ENCODE measurements at regions not wholly inside any gene's neighbourhood (a gene's known extent, or its start where the extent isn't known, plus 50 kb on each side); places are given as distances from the start of the nearest gene placed in this dataset.
A peak's percentile ranks its signal among the peaks of the same experiment; 100 is the strongest.

DNA sequence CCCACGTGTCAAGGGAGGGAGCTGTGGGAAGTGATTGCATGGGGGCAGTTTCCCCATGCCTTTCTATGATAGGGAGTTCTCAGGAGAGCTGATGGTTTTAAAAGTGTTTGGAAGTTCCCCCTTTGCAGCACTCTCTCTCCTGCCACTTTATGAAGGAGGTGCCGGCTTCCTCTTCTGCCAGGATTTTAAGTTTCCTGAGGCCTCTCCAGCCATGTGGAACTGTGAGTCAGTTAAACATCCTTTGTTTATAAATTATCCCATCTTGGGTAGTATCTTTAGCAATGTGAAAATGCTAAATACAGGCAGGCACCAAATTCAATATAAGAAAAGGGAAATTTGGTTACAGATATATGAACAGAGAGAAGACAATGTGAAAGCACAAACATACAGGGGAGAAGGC lies 96.4 kb upstream of the EPHA7 start:
- Histone ChIP-seq H2AK5ac (ENCODE audit: low read length) (no peak overlapping the region), H3K4me2 (ENCODE audit: low read length) (no peak overlapping the region), H3K4me3 (ENCODE audit: low read length) (no peak overlapping the region), H3K23ac (ENCODE audit: low read length) (no peak overlapping the region), H2BK120ac (ENCODE audit: low read depth, low read length) (no peak overlapping the region), H3K79me1 (ENCODE audit: low read length) (no peaks in the 10 kb centered on the region), H3K18ac (ENCODE audit: low read length) (no peak overlapping the region), H2BK15ac (replicated peaks; ENCODE audit: low read depth) (no peak overlapping the region), H3K27ac (ENCODE audit: low read depth, low read length) (no peak overlapping the region), H3K36me3 (ENCODE audit: control insufficient read depth, insufficient read depth, low read length) (no peaks in the 10 kb centered on the region), H3K27me3 (ENCODE audit: insufficient read depth, low read length, poor library complexity) (no peaks in the 10 kb centered on the region), H3K4ac (ENCODE audit: low read depth, low read length) (no peak overlapping the region), H4K5ac (ENCODE audit: low read length) (no peak overlapping the region), H3K9ac (ENCODE audit: low read length) (no peak overlapping the region), H3K79me2 (ENCODE audit: control insufficient read depth, insufficient read depth, low read length) (no peaks in the 10 kb centered on the region), H3K4me1 (ENCODE audit: control insufficient read depth, low read depth, low read length) (no peaks in the 10 kb centered on the region), H4K8ac (ENCODE audit: low read depth, low read length) (no peak overlapping the region), H3K56ac (ENCODE audit: low read length) (no peak overlapping the region), H2BK5ac (ENCODE audit: low read length) (no peak overlapping the region)
- DNase-seq: no peak
- WGBS (ENCODE audit: extremely low coverage, insufficient coverage, low lambda C conversion rate): no CpG with 5 or more reads among the region's 2 CpGs

GRCh38 chr6:93498713-93499112 lies 79.4 kb upstream of the EPHA7 start:
- H2BK15ac ChIP-seq (replicated peaks; ENCODE audit: low read depth): no peak overlapping the region
- WGBS (ENCODE audit: extremely low coverage, insufficient coverage, low lambda C conversion rate): no CpG with 5 or more reads among the region's 4 CpGs
- H4K8ac ChIP-seq (ENCODE audit: low read depth, low read length): no peak overlapping the region
- H3K4me3 ChIP-seq (ENCODE audit: low read length): no peak overlapping the region
- no peak overlapping the region for H3K4me2 ChIP-seq (ENCODE audit: low read length)
- no peak overlapping the region for H3K18ac ChIP-seq (ENCODE audit: low read length)
- peaks cover 3% of the 10 kb centered on the region for H3K4me1 ChIP-seq (ENCODE audit: control insufficient read depth, low read depth, low read length)
- H3K27me3 ChIP-seq (ENCODE audit: insufficient read depth, low read length, poor library complexity): no peaks in the 10 kb centered on the region
- H3K36me3 ChIP-seq (ENCODE audit: control insufficient read depth, insufficient read depth, low read length): no peaks in the 10 kb centered on the region
- no peak overlapping the region for H4K5ac ChIP-seq (ENCODE audit: low read length)
- H3K9ac ChIP-seq (ENCODE audit: low read length): no peak overlapping the region
- H3K23ac ChIP-seq (ENCODE audit: low read length): no peak overlapping the region
- H3K79me1 ChIP-seq (ENCODE audit: low read length): no peaks in the 10 kb centered on the region
- H3K27ac ChIP-seq (ENCODE audit: low read depth, low read length): no peak overlapping the region
- no peaks in the 10 kb centered on the region for H3K79me2 ChIP-seq (ENCODE audit: control insufficient read depth, insufficient read depth, low read length)
- no peak overlapping the region for H3K4ac ChIP-seq (ENCODE audit: low read depth, low read length)
- no peak overlapping the region for H3K56ac ChIP-seq (ENCODE audit: low read length)
- no peak overlapping the region for H2AK5ac ChIP-seq (ENCODE audit: low read length)
- no peak overlapping the region for H2BK5ac ChIP-seq (ENCODE audit: low read length)
- H2BK120ac ChIP-seq (ENCODE audit: low read depth, low read length): no peak overlapping the region
- DNase-seq: no peak

- no peak overlapping the region for H3K9ac ChIP-seq (ENCODE audit: low read length)
- no peaks in the 10 kb centered on the region for H3K27me3 ChIP-seq (ENCODE audit: insufficient read depth, low read length, poor library complexity)
- no peak overlapping the region for H3K4ac ChIP-seq (ENCODE audit: low read depth, low read length)
- H3K79me2 ChIP-seq (ENCODE audit: control insufficient read depth, insufficient read depth, low read length): no peaks in the 10 kb centered on the region
- H3K79me1 ChIP-seq (ENCODE audit: low read length): no peaks in the 10 kb centered on the region
- WGBS (ENCODE audit: extremely low coverage, insufficient coverage, low lambda C conversion rate): no CpG with 5 or more reads among the region's 2 CpGs
- no peak overlapping the region for H3K27ac ChIP-seq (ENCODE audit: low read depth, low read length)
- H3K56ac ChIP-seq (ENCODE audit: low read length): no peak overlapping the region
- no peak overlapping the region for H2BK5ac ChIP-seq (ENCODE audit: low read length)
- DNase-seq: peak; percentile 28
- peaks cover 3% of the 10 kb centered on the region for H3K4me1 ChIP-seq (ENCODE audit: control insufficient read depth, low read depth, low read length)
- H3K18ac ChIP-seq (ENCODE audit: low read length): no peak overlapping the region
- no peak overlapping the region for H3K4me3 ChIP-seq (ENCODE audit: low read length)
- no peaks in the 10 kb centered on the region for H3K36me3 ChIP-seq (ENCODE audit: control insufficient read depth, insufficient read depth, low read length)
- H4K8ac ChIP-seq (ENCODE audit: low read depth, low read length): no peak overlapping the region
- H3K4me2 ChIP-seq (ENCODE audit: low read length): no peak overlapping the region
- H3K23ac ChIP-seq (ENCODE audit: low read length): no peak overlapping the region
- no peak overlapping the region for H2AK5ac ChIP-seq (ENCODE audit: low read length)
- H2BK15ac ChIP-seq (replicated peaks; ENCODE audit: low read depth): no peak overlapping the region
- H2BK120ac ChIP-seq (ENCODE audit: low read depth, low read length): no peak overlapping the region
- no peak overlapping the region for H4K5ac ChIP-seq (ENCODE audit: low read length)
Measured at GRCh38 chr6:93496548-93496947, 77.2 kb upstream of the EPHA7 start.

GRCh38 chr6:93494057-93494456 lies 74.7 kb upstream of the EPHA7 start:
- no peak overlapping the region for H2BK5ac ChIP-seq (ENCODE audit: low read length)
- H3K27me3 ChIP-seq (ENCODE audit: insufficient read depth, low read length, poor library complexity): no peaks in the 10 kb centered on the region
- H2AK5ac ChIP-seq (ENCODE audit: low read length): no peak overlapping the region
- no peaks in the 10 kb centered on the region for H3K79me2 ChIP-seq (ENCODE audit: control insufficient read depth, insufficient read depth, low read length)
- peaks cover 2% of the 10 kb centered on the region for H3K4me1 ChIP-seq (ENCODE audit: control insufficient read depth, low read depth, low read length)
- no CpG with 5 or more reads among the region's 3 CpGs for WGBS (ENCODE audit: extremely low coverage, insufficient coverage, low lambda C conversion rate)
- no peak overlapping the region for H2BK120ac ChIP-seq (ENCODE audit: low read depth, low read length)
- no peak overlapping the region for H3K27ac ChIP-seq (ENCODE audit: low read depth, low read length)
- no peak overlapping the region for H3K4me2 ChIP-seq (ENCODE audit: low read length)
- no peak overlapping the region for H3K23ac ChIP-seq (ENCODE audit: low read length)
- H3K18ac ChIP-seq (ENCODE audit: low read length): no peak overlapping the region
- H3K36me3 ChIP-seq (ENCODE audit: control insufficient read depth, insufficient read depth, low read length): no peaks in the 10 kb centered on the region
- H4K8ac ChIP-seq (ENCODE audit: low read depth, low read length): no peak overlapping the region
- H3K9ac ChIP-seq (ENCODE audit: low read length): no peak overlapping the region
- H2BK15ac ChIP-seq (replicated peaks; ENCODE audit: low read depth): no peak overlapping the region
- no peak overlapping the region for H3K56ac ChIP-seq (ENCODE audit: low read length)
- no peaks in the 10 kb centered on the region for H3K79me1 ChIP-seq (ENCODE audit: low read length)
- DNase-seq: no peak
- no peak overlapping the region for H3K4me3 ChIP-seq (ENCODE audit: low read length)
- H3K4ac ChIP-seq (ENCODE audit: low read depth, low read length): no peak overlapping the region
- H4K5ac ChIP-seq (ENCODE audit: low read length): no peak overlapping the region

DNA sequence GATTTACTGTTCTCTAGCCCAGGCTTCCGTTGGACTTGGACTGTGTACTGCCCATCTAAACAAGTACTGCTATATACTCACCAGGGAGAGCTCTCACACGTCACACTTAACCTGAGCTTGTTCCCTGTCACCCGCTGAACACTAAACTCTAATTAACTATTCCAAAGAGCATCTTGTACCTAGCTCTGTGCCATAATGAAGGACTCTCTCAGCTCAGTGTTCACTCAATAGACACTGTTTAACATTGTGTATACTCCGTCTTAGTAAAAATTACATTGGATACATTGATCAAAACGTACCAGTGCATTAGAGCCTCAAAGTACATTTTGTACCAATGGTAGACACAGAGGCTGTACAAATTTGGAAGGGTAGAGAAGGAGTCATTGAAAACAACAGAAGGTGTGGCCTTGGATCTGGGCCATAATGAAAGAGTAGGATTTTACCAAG lies 55.4 kb upstream of the EPHA7 start:
- Histone ChIP-seq H3K4me3 (ENCODE audit: low read length) (no peak overlapping the region), H3K23ac (ENCODE audit: low read length) (no peak overlapping the region), H2BK5ac (ENCODE audit: low read length) (no peak overlapping the region), H3K9ac (ENCODE audit: low read length) (no peak overlapping the region), H4K8ac (ENCODE audit: low read depth, low read length) (no peak overlapping the region), H3K79me2 (ENCODE audit: control insufficient read depth, insufficient read depth, low read length) (no peaks in the 10 kb centered on the region), H3K27ac (ENCODE audit: low read depth, low read length) (no peak overlapping the region), H3K4me1 (ENCODE audit: control insufficient read depth, low read depth, low read length) (no peaks in the 10 kb centered on the region), H3K79me1 (ENCODE audit: low read length) (no peaks in the 10 kb centered on the region), H2AK5ac (ENCODE audit: low read length) (no peak overlapping the region), H3K27me3 (ENCODE audit: insufficient read depth, low read length, poor library complexity) (no peaks in the 10 kb centered on the region), H2BK15ac (replicated peaks; ENCODE audit: low read depth) (no peak overlapping the region), H3K18ac (ENCODE audit: low read length) (no peak overlapping the region), H3K56ac (ENCODE audit: low read length) (no peak overlapping the region), H3K36me3 (ENCODE audit: control insufficient read depth, insufficient read depth, low read length) (no peaks in the 10 kb centered on the region), H3K4ac (ENCODE audit: low read depth, low read length) (no peak overlapping the region), H2BK120ac (ENCODE audit: low read depth, low read length) (no peak overlapping the region), H4K5ac (ENCODE audit: low read length) (no peak overlapping the region), H3K4me2 (ENCODE audit: low read length) (no peak overlapping the region)
- DNase-seq: no peak
- WGBS (ENCODE audit: extremely low coverage, insufficient coverage, low lambda C conversion rate): no CpG with 5 or more reads among the region's 5 CpGs

DNA sequence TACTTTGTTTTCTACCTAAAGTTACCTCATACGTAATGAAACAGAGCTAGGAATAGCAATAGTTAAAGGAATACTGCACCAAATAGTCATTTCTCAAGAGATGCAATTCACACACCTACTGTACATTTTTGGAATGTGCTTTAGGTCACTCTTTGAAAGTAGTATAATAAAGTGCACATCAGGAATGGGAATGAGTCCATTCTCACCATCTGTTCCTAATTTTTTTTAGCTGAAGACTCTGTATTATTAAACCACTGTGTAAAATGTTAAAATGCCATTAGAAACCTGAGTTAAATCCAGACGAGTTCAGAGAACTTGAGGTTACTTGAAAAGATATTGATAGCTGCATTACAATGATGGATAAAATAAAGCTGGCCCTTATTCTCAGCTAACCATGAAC lies 51.9 kb upstream of the EPHA7 start:
- Histone ChIP-seq H2BK15ac (replicated peaks; ENCODE audit: low read depth) (no peak overlapping the region), H3K27me3 (ENCODE audit: insufficient read depth, low read length, poor library complexity) (no peaks in the 10 kb centered on the region), H3K4me1 (ENCODE audit: control insufficient read depth, low read depth, low read length) (no peaks in the 10 kb centered on the region), H3K23ac (ENCODE audit: low read length) (no peak overlapping the region), H4K8ac (ENCODE audit: low read depth, low read length) (no peak overlapping the region), H2BK5ac (ENCODE audit: low read length) (no peak overlapping the region), H3K4me2 (ENCODE audit: low read length) (no peak overlapping the region), H3K56ac (ENCODE audit: low read length) (no peak overlapping the region), H4K5ac (ENCODE audit: low read length) (no peak overlapping the region), H2AK5ac (ENCODE audit: low read length) (no peak overlapping the region), H3K4me3 (ENCODE audit: low read length) (no peak overlapping the region), H3K36me3 (ENCODE audit: control insufficient read depth, insufficient read depth, low read length) (no peaks in the 10 kb centered on the region), H2BK120ac (ENCODE audit: low read depth, low read length) (no peak overlapping the region), H3K4ac (ENCODE audit: low read depth, low read length) (no peak overlapping the region), H3K79me1 (ENCODE audit: low read length) (no peaks in the 10 kb centered on the region), H3K27ac (ENCODE audit: low read depth, low read length) (no peak overlapping the region), H3K9ac (ENCODE audit: low read length) (no peak overlapping the region), H3K79me2 (ENCODE audit: control insufficient read depth, insufficient read depth, low read length) (no peaks in the 10 kb centered on the region), H3K18ac (ENCODE audit: low read length) (no peak overlapping the region)
- DNase-seq: no peak
- WGBS (ENCODE audit: extremely low coverage, insufficient coverage, low lambda C conversion rate): no CpG with 5 or more reads among the region's 2 CpGs
